HG02571 (cell line): ENCODE measurements at regions not wholly inside any gene's neighbourhood (a gene's known extent, or its start where the extent isn't known, plus 50 kb on each side); places are given as distances from the start of the nearest gene placed in this dataset.

Experiments
- ATAC-seq: cut with Tn5 transposase; IDR thresholded peaks from one replicate; pipeline ENCODE4 v1.9.1; 2021; ENCODE audit warnings: mild to moderate bottlenecking, moderate library complexity; ENCODE audit not compliant: unreplicated experiment

- no peak for ATAC-seq
These were observed 379.5 kb upstream of the SEMA6D start for GRCh38 chr15:47337836-47338235.

- no peak for ATAC-seq
These were observed 378.5 kb upstream of the SEMA6D start for GRCh38 chr15:47338771-47339170.

DNA sequence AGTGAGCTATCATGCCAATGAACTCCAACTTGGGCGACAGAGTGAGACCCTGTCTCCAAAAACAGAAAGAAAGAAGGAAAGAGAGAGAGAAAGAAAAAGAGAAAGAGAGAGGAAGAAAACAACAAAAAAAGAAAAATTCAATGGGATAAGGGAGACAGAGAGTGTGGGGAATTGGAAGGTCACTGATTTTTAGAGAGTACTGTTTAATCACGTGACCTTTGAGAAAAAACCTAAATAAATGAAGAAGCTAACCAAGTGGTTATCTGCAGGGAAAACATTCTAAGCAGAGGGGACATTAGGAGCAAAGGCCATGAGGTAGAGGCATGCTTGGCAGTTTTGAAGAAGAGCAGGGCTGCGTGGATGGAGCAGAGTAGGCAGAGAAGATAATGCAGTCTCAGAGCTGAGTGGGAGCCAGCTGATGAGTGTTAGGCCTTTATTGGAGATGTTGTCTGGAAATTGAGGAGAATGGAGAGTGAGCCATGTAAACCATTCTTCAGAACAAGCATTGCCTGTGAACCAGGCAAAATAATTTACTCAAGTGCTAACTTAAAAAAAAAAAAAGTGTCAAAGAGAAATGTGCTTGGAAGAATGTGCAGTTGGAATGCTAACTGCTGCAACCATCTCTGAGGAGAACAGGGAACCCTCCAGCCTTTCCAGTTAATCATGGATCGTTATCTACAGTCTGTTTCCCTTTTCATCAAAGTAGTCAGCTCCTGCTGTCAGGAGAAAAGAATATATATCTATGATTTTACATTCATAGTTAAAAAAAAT, 377.3 kb upstream of the SEMA6D start:
- no peak for ATAC-seq

GRCh38 chr15:47340571-47340920, 376.8 kb upstream of the SEMA6D start:
- ATAC-seq, result no peak

GRCh38 chr15:47349179-47349578, 368.1 kb upstream of the SEMA6D start:
- ATAC-seq, result no peak

DNA sequence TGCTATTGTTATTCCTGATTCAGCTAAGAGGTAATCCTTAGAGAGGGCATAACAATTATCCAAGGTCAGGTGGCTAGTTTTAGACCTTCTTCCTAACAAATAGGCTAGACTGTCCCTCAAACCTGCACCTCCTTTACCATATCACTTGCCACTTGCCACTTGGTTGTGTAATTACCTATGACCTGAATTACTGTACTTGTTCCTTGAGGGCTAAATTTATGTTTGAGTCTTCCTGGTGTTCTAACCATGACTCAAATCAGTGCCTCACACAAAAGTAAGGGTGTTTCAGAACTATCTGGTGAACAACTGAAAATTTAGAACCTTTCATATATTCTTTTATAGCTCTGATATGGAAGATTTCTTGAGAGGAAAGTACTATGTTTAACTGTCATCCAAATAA, 365.8 kb upstream of the SEMA6D start:
- no peak for ATAC-seq

DNA sequence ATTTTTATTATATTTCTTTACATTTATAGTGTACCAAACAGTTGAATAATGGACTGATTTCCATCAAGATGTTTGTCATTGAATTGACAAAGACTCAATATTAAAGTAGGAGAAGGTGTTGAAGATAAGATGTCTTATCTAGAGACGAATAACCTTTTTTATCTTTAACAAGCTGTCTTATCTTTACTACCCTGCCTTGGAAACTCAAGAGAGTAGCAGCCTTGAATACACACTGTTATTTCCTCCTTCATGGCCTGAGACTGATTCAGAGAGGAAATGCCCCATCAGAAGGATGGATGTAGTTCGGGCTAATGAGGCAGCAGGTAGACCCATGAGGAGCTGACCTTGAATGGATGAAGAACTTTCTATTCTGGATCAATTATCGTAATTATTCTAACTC, 365.1 kb upstream of the SEMA6D start:
- no peak for ATAC-seq

DNA sequence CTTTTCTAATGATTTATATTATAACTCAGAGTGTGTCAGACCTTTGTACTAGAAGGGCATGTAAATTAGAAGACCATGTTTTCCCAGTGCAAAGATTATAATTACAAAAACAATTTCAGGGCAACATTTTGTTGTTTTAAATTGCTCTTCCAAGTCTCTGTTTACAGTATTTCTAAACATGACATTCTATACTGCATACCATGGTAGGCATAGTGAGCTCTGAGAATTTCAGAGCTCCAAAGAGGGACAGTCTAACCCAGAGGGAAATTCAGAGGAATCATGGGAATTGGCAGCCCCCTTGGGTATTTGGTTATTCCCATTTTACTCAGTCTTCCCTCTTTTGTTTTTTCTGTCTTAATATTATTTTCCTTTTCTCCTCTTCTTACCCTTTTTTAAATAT, 361.5 kb upstream of the SEMA6D start:
- ATAC-seq, result no peak

DNA sequence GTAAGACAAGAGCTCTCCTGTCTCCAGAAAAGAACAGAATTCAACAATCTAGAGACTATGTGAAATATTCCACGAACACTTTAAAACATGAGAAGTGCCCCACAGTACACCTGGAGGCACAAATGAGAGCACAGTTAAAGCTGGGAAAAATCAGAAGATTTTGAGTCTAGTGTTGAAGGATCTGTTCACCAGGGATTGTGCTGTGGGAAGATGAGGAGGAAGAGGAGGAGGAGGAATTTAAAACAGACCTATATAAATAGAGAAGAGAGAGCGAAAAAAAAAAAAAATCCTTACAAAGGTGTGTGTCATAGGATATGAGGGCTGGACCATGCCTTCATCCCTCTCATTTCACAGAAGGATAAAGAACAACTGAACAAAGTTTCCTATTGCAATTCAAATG, 361.0 kb upstream of the SEMA6D start:
- no peak for ATAC-seq

DNA sequence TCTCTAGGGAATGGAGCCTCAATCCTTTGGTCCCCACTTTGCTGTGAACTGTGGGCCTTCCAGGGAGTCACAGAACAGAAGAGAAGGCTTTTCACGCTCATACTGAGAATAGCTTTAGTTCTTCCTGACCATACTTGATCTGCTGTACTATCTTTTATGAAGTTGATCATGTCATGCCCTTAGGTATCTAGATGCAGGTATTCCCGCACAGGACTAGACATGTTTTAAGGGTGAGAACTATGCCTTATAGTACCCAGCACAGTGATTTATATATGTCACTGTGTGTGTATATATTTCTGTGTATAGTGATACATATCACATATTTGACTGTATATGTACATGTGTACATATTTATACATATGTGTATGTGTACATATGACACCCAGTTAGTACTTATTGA, 358.4 kb upstream of the SEMA6D start:
- ATAC-seq, result no peak

DNA sequence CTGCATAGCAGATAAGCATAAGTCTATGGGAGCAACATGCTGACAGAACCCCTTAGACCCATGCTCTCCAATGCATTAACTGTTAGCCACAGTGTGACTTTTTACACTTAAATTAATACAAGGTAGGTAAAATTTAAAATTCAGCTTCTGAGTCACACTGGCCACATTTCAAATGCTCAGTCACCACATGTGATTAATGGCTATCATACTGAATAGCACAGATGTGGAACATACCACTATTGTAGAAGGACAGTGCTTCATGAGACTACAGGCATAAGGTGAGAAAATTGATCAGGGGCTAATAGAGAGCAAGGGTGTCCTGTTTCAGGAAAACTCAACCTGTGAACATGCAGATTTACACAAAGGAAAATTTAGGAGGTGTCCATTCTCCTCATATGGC, 357.0 kb upstream of the SEMA6D start:
- no peak for ATAC-seq

- ATAC-seq, result no peak
These were observed 355.0 kb upstream of the SEMA6D start for GRCh38 chr15:47362118-47362905.

GRCh38 chr15:47363653-47364052, 353.7 kb upstream of the SEMA6D start:
- ATAC-seq, result no peak

GRCh38 chr15:47364230-47365141, 352.8 kb upstream of the SEMA6D start:
- no peak for ATAC-seq

- no peak for ATAC-seq
These were observed 350.4 kb upstream of the SEMA6D start for GRCh38 chr15:47366884-47367283.

DNA sequence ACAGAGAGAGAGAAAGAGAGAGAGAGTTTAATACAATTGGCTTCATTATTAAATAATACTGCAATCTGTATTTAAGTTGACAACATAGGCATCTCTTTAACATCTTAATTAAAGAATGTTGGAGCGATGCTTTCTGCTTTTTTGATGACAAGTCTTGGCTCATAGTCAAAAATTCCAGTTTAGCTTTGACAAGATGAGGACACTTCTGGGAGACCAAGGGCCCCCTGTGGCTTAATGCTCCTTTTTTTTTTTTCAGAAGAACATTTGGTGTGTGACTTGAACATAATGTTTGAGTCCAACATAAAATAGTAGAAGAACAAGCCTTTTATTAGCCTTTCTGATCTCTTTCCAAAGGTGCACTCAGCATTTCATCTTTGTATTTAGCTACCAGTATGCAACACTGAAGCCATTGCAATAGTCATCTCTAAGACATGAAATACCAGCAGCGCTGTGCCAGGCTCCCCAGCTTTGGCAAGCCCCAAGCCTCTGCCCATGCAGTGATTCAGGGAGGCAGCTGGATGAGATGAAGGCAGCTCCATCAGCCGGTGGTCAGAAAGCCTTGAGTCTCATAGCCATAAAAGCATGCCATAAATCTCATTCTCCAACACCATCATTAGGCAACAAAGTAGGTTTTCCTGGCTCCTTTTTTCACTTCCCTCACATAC, 349.4 kb upstream of the SEMA6D start:
- ATAC-seq, result no peak

- ATAC-seq, result no peak
These were observed 345.4 kb upstream of the SEMA6D start for GRCh38 chr15:47371939-47372338.

GRCh38 chr15:47374222-47374621, 343.1 kb upstream of the SEMA6D start:
- no peak for ATAC-seq

DNA sequence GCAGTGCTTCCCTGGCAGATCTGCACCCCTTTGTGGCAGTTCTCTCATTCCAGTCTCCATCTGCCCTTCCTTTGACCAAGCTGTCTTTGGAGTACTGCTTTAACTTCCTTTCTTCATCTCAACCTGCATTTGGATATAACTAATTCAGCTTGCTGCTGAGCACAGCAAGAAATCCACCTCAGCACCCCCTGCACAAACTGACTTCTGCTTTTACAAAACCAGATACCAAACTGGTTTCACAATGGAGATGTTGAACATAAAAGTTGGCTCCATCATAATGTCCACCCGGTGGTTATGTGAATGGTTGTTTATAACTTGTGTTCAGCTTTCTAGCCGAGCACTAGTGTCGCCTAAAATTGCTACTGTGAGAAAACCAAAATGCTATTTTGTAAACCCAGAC, 341.1 kb upstream of the SEMA6D start:
- no peak for ATAC-seq

DNA sequence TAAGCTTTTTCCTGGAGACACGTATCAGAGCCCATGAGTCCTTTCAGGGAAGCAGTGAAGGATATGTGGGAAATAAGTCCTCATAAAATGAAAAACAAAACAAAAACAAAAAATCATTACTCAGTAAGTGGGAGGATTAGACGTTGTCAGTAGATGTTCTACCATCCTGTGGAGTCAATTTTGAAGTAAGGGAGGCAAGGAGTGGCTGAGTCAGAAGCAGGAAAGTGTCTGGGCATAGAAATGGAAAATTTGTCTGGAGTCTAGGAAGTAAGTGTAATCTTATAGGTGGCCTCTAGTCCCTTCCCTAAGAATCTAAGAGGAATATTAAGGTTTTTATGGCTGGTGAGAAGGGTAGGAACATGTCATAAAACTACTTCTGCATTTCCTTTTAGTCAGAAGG, 339.8 kb upstream of the SEMA6D start:
- no peak for ATAC-seq

- no peak for ATAC-seq
These were observed 338.8 kb upstream of the SEMA6D start for GRCh38 chr15:47378527-47378926.
